ENCODE measurements at regions not wholly inside any gene's neighbourhood (a gene's known extent, or its start where the extent isn't known, plus 50 kb on each side); places are given as distances from the start of the nearest gene placed in this dataset.
"Not testable (repeated sequence)": the region's sequence is repeated elsewhere in the genome, so short reads cannot be mapped to it uniquely, and the experiment has no call there.

GRCh38 chr2:8252997-8253694 is 428.7 kb upstream of the ID2 start:
- peak overlapping the region in 2 of 7 donors; percentile 27 to 35 for H3K27ac Mint-ChIP-seq
- 68% methylated on average over 8 of the region's 10 CpGs for WGBS (ENCODE audit: insufficient coverage)
- Histone ChIP-seq H3K9me3 (replicated peaks in 1 of 2; ENCODE audit: control insufficient read depth in 1 of 2, insufficient read depth in 1 of 2, low read length in 2 of 2) (no peaks in the 10 kb centered on the region), H3K27ac (ENCODE audit: low read depth in 1 of 2, low read length in 2 of 2) (no peak overlapping the region), H3K9ac (ENCODE audit: insufficient read depth, low read length, poor library complexity, severe bottlenecking) (no peak overlapping the region), H3K4me3 (replicated peaks in 1 of 3; ENCODE audit: low read depth in 2 of 3, low read length in 3 of 3) (no peak overlapping the region), H3K4me1 (ENCODE audit: control insufficient read depth in 1 of 2, insufficient read depth in 2 of 2, low read length in 2 of 2) (peaks cover 12 to 14% of the 10 kb centered on the region in 2 donors), H2AFZ (ENCODE audit: insufficient read depth, low read depth, low read length, poor library complexity, severe bottlenecking) (no peak overlapping the region), H3K27me3 (ENCODE audit: control insufficient read depth in 2 of 2, insufficient read depth in 2 of 2, low read length in 2 of 2) (no peaks in the 10 kb centered on the region), H3K36me3 (replicated peaks in 1 of 2; ENCODE audit: control insufficient read depth in 1 of 2, insufficient read depth in 2 of 2, low read length in 2 of 2) (no peaks in the 10 kb centered on the region), H3K4me2 (replicated peaks; ENCODE audit: extremely low read depth, low read length, poor library complexity, severe bottlenecking) (no peak overlapping the region), H4K20me1 (ENCODE audit: insufficient read depth, low read length) (no peaks in the 10 kb centered on the region), H3K79me2 (ENCODE audit: insufficient read depth, low read length) (no peaks in the 10 kb centered on the region)
- H3K9me3 Mint-ChIP-seq = peaks cover 4 to 7% (median 7%) of the 10 kb centered on the region in 7 donors
- DNase-seq = peak in 1 of 3 donors; percentile 46
- H3K36me3 Mint-ChIP-seq = peaks cover 0 to 1% of the 10 kb centered on the region in 2 donors
- H3K4me1 Mint-ChIP-seq = peaks cover 17% of the 10 kb centered on the region
- H3K4me3 Mint-ChIP-seq = no peak overlapping the region
- peaks cover 0 to 2% (median 2%) of the 10 kb centered on the region in 3 donors for H3K27me3 Mint-ChIP-seq (ENCODE audit: low read depth in 3 of 3)
- TF ChIP-seq CTCF (IDR thresholded peaks at IDR 0.05) = no peak
- intact Hi-C loops (cut with micrococcal nuclease) = no loop called here

- Histone ChIP-seq H3K4me2 (replicated peaks; ENCODE audit: extremely low read depth, low read length, poor library complexity, severe bottlenecking) (no peak overlapping the region), H3K4me3 (replicated peaks in 1 of 3; ENCODE audit: low read depth in 2 of 3, low read length in 3 of 3) (no peak overlapping the region), H3K27ac (ENCODE audit: low read depth in 1 of 2, low read length in 2 of 2) (no peak overlapping the region), H3K36me3 (replicated peaks in 1 of 2; ENCODE audit: control insufficient read depth in 1 of 2, insufficient read depth in 2 of 2, low read length in 2 of 2) (no peaks in the 10 kb centered on the region), H3K9ac (ENCODE audit: insufficient read depth, low read length, poor library complexity, severe bottlenecking) (no peak overlapping the region), H2AFZ (ENCODE audit: insufficient read depth, low read depth, low read length, poor library complexity, severe bottlenecking) (no peak overlapping the region), H3K79me2 (ENCODE audit: insufficient read depth, low read length) (no peaks in the 10 kb centered on the region), H3K27me3 (ENCODE audit: control insufficient read depth in 2 of 2, insufficient read depth in 2 of 2, low read length in 2 of 2) (no peaks in the 10 kb centered on the region), H3K9me3 (replicated peaks in 1 of 2; ENCODE audit: control insufficient read depth in 1 of 2, insufficient read depth in 1 of 2, low read length in 2 of 2) (no peaks in the 10 kb centered on the region), H3K4me1 (ENCODE audit: control insufficient read depth in 1 of 2, insufficient read depth in 2 of 2, low read length in 2 of 2) (peaks cover 12 to 14% of the 10 kb centered on the region in 2 donors), H4K20me1 (ENCODE audit: insufficient read depth, low read length) (no peaks in the 10 kb centered on the region)
- Mint-ChIP-seq H3K36me3 (peaks cover 0 to 1% of the 10 kb centered on the region in 2 donors), H3K9me3 (peaks cover 4 to 7% (median 7%) of the 10 kb centered on the region in 7 donors), H3K27ac (peak overlapping the region in 2 of 7 donors; percentile 23 to 56), H3K4me3 (no peak overlapping the region), H3K4me1 (peaks cover 17% of the 10 kb centered on the region), H3K27me3 (ENCODE audit: low read depth in 3 of 3) (peaks cover 0 to 2% (median 2%) of the 10 kb centered on the region in 3 donors)
- no peak for DNase-seq
- intact Hi-C loops (cut with micrococcal nuclease) = loop anchor here in 1 of 2 donors (2.0 kb wide), 1 partner anchor 21 kb away; no protein-coding TSS in a partner anchor
- TF ChIP-seq CTCF (IDR thresholded peaks at IDR 0.05) = no peak
- WGBS (ENCODE audit: insufficient coverage) = 93% methylated on average over 2 of the region's 2 CpGs
Measured at GRCh38 chr2:8253781-8254180, 428.1 kb upstream of the ID2 start.

- not testable (repeated sequence) for H2AFZ ChIP-seq (ENCODE audit: insufficient read depth, low read depth, low read length, poor library complexity, severe bottlenecking); H3K4me3 ChIP-seq (replicated peaks in 1 of 3; ENCODE audit: low read depth in 2 of 3, low read length in 3 of 3); H3K27me3 Mint-ChIP-seq (ENCODE audit: low read depth in 3 of 3); H3K27ac ChIP-seq (ENCODE audit: low read depth in 1 of 2, low read length in 2 of 2); H3K9me3 Mint-ChIP-seq; H3K36me3 Mint-ChIP-seq; H3K27me3 ChIP-seq (ENCODE audit: control insufficient read depth in 2 of 2, insufficient read depth in 2 of 2, low read length in 2 of 2); H3K9ac ChIP-seq (ENCODE audit: insufficient read depth, low read length, poor library complexity, severe bottlenecking); H3K79me2 ChIP-seq (ENCODE audit: insufficient read depth, low read length); H3K4me3 Mint-ChIP-seq; H4K20me1 ChIP-seq (ENCODE audit: insufficient read depth, low read length); H3K36me3 ChIP-seq (replicated peaks in 1 of 2; ENCODE audit: control insufficient read depth in 1 of 2, insufficient read depth in 2 of 2, low read length in 2 of 2); H3K9me3 ChIP-seq (replicated peaks in 1 of 2; ENCODE audit: control insufficient read depth in 1 of 2, insufficient read depth in 1 of 2, low read length in 2 of 2); H3K4me2 ChIP-seq (replicated peaks; ENCODE audit: extremely low read depth, low read length, poor library complexity, severe bottlenecking); DNase-seq
- H3K4me1 ChIP-seq (ENCODE audit: control insufficient read depth in 1 of 2, insufficient read depth in 2 of 2, low read length in 2 of 2) = peaks cover 14 to 18% of the 10 kb centered on the region in 2 donors
- Mint-ChIP-seq H3K27ac (peak overlapping the region in 1 of 7 donors; percentile 23), H3K4me1 (peaks cover 18% of the 10 kb centered on the region)
- intact Hi-C loops (cut with micrococcal nuclease) = loop anchor here in 1 of 2 donors (2.0 kb wide), 1 partner anchor 21 kb away; no protein-coding TSS in a partner anchor
Measured at GRCh38 chr2:8254214-8254613, 427.6 kb upstream of the ID2 start.

Measured in CD14-positive monocyte (primary cell).